Panc1 (cell line): ENCODE measurements at regions not wholly inside any gene's neighbourhood (a gene's known extent, or its start where the extent isn't known, plus 50 kb on each side); places are given as distances from the start of the nearest gene placed in this dataset.

ENCODE experiments used
- ATAC-seq: fragments of 200-7000 bp; cut with Tn5 transposase; 2 replicates; pipeline ENCODE4 v1.9.1; 2020; ENCODE audit warnings: mild to moderate bottlenecking, moderate library complexity
- BruUV-seq: library from RNA; stranded (reverse); fragments of 400-500 nt; replicated peaks from 2 replicates; lab custom pipeline; 2021; lab: Mats Ljungman, UMichigan
- CTCF ChIA-PET: fragments of 300-600 bp; sonication (Branson Sonifier 250); formaldehyde crosslinking; loops from one replicate; lab custom pipeline; 2022; ENCODE audit warnings: antibody characterized with exemption; lab: Charles Lee
- POLR2A ChIA-PET: fragments of 300-600 bp; sonication (Branson Sonifier 250); formaldehyde crosslinking; loops from one replicate; lab custom pipeline; 2022; ENCODE audit warnings: antibody characterized with exemption; lab: Charles Lee
- DNase-seq: peaks from one replicate; pipeline ENCODE4 v3.0.0-alpha.2; 2010; ENCODE audit warnings: low read depth, low spot score
- H3K27ac ChIP-seq: 2 replicates; pipeline ENCODE4 v1.5.1; 2011; ENCODE audit warnings: mild to moderate bottlenecking, low read length, inconsistent platforms
- H3K27me3 ChIP-seq: fragments of 200-500 bp; sonication (Bioruptor generic); 2 replicates; pipeline ENCODE4 v1.6.0; 2014; ENCODE audit warnings: low read length, inconsistent platforms; ENCODE audit not compliant: control insufficient read depth, insufficient read depth
- H3K36me3 ChIP-seq: fragments of 200-500 bp; sonication (Bioruptor generic); 2 replicates; pipeline ENCODE4 v1.5.1; 2014; ENCODE audit warnings: inconsistent platforms, mild to moderate bottlenecking, low read length, moderate library complexity; ENCODE audit not compliant: control insufficient read depth, insufficient read depth
- H3K4me1 ChIP-seq: 2 replicates; pipeline ENCODE4 v1.5.1; 2011; ENCODE audit warnings: inconsistent platforms, mild to moderate bottlenecking, low read length, moderate library complexity; ENCODE audit not compliant: control insufficient read depth, insufficient read depth
- H3K4me3 ChIP-seq, 2 experiments: 2 replicates each; pipeline ENCODE4 v1.5.1; 2011 to 2012; ENCODE audit warnings: low read depth in 2 of 2, low read length in 2 of 2, mild to moderate bottlenecking in 2 of 2, inconsistent platforms in 1 of 2, moderate library complexity in 1 of 2
- H3K9me3 ChIP-seq: fragments of 200-500 bp; sonication (Bioruptor generic); 2 replicates; pipeline ENCODE4 v1.5.1; 2014; ENCODE audit warnings: low read depth, mild to moderate bottlenecking, inconsistent platforms, low read length, moderate library complexity; ENCODE audit not compliant: control insufficient read depth, insufficient read depth
- CTCF ChIP-seq: fragments of 450-650 bp; IDR thresholded peaks from 2 replicates; pipeline ENCODE4 v1.5.1; 2017; ENCODE audit warnings: mild to moderate bottlenecking
- POLR2AphosphoS5 ChIP-seq: IDR thresholded peaks from 2 replicates; pipeline ENCODE4 v1.6.1; 2012; ENCODE audit warnings: mild to moderate bottlenecking, low read depth, low read length, moderate library complexity
- SIN3A ChIP-seq: IDR thresholded peaks from 2 replicates; pipeline ENCODE4 v1.6.1; 2012; ENCODE audit warnings: low read depth, mild to moderate bottlenecking, low read length, moderate library complexity, borderline replicate concordance; ENCODE audit not compliant: insufficient read depth
- TCF7L2 ChIP-seq: IDR thresholded peaks from 2 replicates; pipeline ENCODE4 v1.6.1; 2011; ENCODE audit warnings: mild to moderate bottlenecking, low read depth, low read length, inconsistent platforms
- in situ Hi-C: cut with HindIII; loops from 2 replicates; pipeline ENCODE4 v1.10.0; 2016; ENCODE audit warnings: low sequenced_read_pairs, low pct_unique_long_range_greater_than_20kb
- intact Hi-C: fragments of 100-400 bp; cut with micrococcal nuclease; formaldehyde crosslinking; loops from one replicate; pipeline ENCODE4 v1.10.0; 2022; ENCODE audit not compliant: unreplicated experiment
- TF ChIP-seq, protein P1 (sequence below), 2 experiments: IDR thresholded peaks; 2 replicates each; pipeline ENCODE4 v1.6.1; 2011 to 2012; ENCODE audit warnings: low read depth in 2 of 2, control low read depth in 1 of 2, low read length in 1 of 2, mild to moderate bottlenecking in 1 of 2, moderate library complexity in 1 of 2; ENCODE audit not compliant: insufficient read depth in 1 of 2

DNA sequence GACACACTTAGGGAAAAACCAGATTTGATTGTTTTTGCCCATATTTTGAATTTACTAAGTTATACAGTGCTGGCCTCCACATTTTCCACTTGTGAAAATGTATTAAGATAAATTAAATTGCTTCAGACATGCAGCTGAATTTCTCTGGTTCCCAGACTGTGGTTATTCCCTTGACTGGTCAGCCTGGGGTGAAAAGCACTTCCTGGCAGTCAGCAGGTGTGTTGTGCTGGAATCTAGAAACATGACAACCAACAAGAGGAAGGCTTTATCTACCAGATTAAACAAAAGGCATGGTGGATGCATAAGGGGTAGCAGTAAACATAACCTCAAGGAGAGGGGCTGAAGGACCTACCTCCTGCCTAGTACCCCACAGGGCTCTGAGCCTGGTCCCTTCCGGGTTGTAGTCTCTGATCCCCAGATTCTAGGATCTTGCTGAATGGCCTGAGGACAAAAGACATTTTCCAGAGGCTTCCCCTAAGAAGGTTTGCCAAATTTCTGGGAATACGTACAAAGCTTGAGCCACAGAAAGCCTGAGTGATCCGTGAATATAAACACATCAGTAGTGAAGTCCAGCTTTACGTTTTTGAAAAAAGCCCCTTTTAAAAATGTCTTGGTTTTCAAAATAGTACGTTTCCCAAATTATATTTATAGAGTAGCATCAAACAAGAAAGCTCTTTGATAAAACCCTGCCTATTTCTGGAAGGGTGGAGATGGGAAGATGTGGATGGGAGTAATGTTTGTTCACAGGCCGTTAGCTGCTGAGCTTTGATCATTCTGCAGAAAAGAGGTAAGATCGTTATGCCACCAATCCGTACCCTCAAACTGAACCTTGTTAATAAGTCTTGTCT lies 133.4 kb downstream of the LACC1 start:
- H3K4me1 ChIP-seq = no peaks in the 10 kb centered on the region
- in situ Hi-C loops = no loop called here
- TF ChIP-seq, protein P1, sequence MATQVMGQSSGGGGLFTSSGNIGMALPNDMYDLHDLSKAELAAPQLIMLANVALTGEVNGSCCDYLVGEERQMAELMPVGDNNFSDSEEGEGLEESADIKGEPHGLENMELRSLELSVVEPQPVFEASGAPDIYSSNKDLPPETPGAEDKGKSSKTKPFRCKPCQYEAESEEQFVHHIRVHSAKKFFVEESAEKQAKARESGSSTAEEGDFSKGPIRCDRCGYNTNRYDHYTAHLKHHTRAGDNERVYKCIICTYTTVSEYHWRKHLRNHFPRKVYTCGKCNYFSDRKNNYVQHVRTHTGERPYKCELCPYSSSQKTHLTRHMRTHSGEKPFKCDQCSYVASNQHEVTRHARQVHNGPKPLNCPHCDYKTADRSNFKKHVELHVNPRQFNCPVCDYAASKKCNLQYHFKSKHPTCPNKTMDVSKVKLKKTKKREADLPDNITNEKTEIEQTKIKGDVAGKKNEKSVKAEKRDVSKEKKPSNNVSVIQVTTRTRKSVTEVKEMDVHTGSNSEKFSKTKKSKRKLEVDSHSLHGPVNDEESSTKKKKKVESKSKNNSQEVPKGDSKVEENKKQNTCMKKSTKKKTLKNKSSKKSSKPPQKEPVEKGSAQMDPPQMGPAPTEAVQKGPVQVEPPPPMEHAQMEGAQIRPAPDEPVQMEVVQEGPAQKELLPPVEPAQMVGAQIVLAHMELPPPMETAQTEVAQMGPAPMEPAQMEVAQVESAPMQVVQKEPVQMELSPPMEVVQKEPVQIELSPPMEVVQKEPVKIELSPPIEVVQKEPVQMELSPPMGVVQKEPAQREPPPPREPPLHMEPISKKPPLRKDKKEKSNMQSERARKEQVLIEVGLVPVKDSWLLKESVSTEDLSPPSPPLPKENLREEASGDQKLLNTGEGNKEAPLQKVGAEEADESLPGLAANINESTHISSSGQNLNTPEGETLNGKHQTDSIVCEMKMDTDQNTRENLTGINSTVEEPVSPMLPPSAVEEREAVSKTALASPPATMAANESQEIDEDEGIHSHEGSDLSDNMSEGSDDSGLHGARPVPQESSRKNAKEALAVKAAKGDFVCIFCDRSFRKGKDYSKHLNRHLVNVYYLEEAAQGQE (IDR thresholded peaks at IDR 0.05; ENCODE audit: insufficient read depth in 1 of 2, low read depth in 2 of 2, low read length in 1 of 2) = no peak
- no peak for TF ChIP-seq POLR2AphosphoS5
- TF ChIP-seq TCF7L2 = no peak
- TF ChIP-seq CTCF = no peak
- no peak overlapping the region for H3K27ac ChIP-seq
- no peaks in the 10 kb centered on the region for H3K27me3 ChIP-seq
- intact Hi-C loops = no loop called here
- DNase-seq = no peak
- POLR2A ChIA-PET = no interaction called here
- no peak for ATAC-seq
- no peaks in the 10 kb centered on the region for H3K9me3 ChIP-seq
- no peaks in the 10 kb centered on the region for H3K36me3 ChIP-seq
- CTCF ChIA-PET = no interaction called here
- no TSS peak for BruUV-seq
- no peak overlapping the region for H3K4me3 ChIP-seq

GRCh38 chr13:44013758-44014291 lies 134.1 kb downstream of the LACC1 start:
- H3K27ac ChIP-seq = no peak overlapping the region
- H3K27me3 ChIP-seq = no peaks in the 10 kb centered on the region
- ChIA-PET POLR2A (no interaction called here), CTCF (no interaction called here)
- H3K4me3 ChIP-seq = no peak overlapping the region
- intact Hi-C loops = no loop called here
- no peaks in the 10 kb centered on the region for H3K9me3 ChIP-seq
- H3K4me1 ChIP-seq = no peaks in the 10 kb centered on the region
- no TSS peak for BruUV-seq
- no peak for DNase-seq
- in situ Hi-C loops = no loop called here
- no peak for ATAC-seq
- no peak for TF ChIP-seq POLR2AphosphoS5
- TF ChIP-seq, protein P1 (IDR thresholded peaks at IDR 0.05; ENCODE audit: insufficient read depth in 1 of 2, low read depth in 2 of 2, low read length in 1 of 2) = no peak
- TF ChIP-seq SIN3A = no peak
- no peak for TF ChIP-seq CTCF
- no peak for TF ChIP-seq TCF7L2
- H3K36me3 ChIP-seq = no peaks in the 10 kb centered on the region
